T-cell (primary cell): ENCODE measurements at regions not wholly inside any gene's neighbourhood (a gene's known extent, or its start where the extent isn't known, plus 50 kb on each side); places are given as distances from the start of the nearest gene placed in this dataset.

Experiments used
- ATAC-seq, 4 experiments: fragments of 200-7000 bp in 3 of 4; fragments of 150-1000 bp in 1 of 4; cut with Tn5 transposase; replicated peaks in 1 of 4; 1 replicate in 3 of 4; 2 replicates in 1 of 4; pipeline ENCODE4 v1.10.0; 2021; ENCODE audit warnings: moderate library complexity in 3 of 4, mild to moderate bottlenecking in 2 of 4, moderate number of reproducible peaks in 1 of 4
- CTCF ChIA-PET, 2 donors: fragments of 300-600 bp; sonication (Branson Sonifier 250); formaldehyde crosslinking; loops; one replicate each; lab custom pipeline; 2022; ENCODE audit warnings: antibody characterized with exemption in 2 of 2; lab: Charles Lee
- POLR2A ChIA-PET, 2 donors: fragments of 300-600 bp; sonication (Branson Sonifier 250); formaldehyde crosslinking; loops; one replicate each; lab custom pipeline; 2022; ENCODE audit warnings: antibody characterized with exemption in 2 of 2; lab: Charles Lee
- DNase-seq, 35 experiments: peaks; one replicate each; pipeline versions ENCODE4 v3.0.0 to v3.0.0-alpha.2; 2013 to 2023
- H3K27ac ChIP-seq: one replicate; pipeline ENCODE4 v1.5.1; 2013; ENCODE audit warnings: low read length
- H3K27me3 ChIP-seq, 2 experiments: replicated peaks in 1 of 2; 1 replicate in 1 of 2; 2 replicates in 1 of 2; pipeline versions ENCODE4 v1.6.1 to v1.7.0; 2013; ENCODE audit warnings: low read length in 1 of 2, mixed read lengths in 1 of 2; ENCODE audit not compliant: control insufficient read depth in 2 of 2, insufficient read depth in 2 of 2; ENCODE audit errors: extremely low read depth in 1 of 2
- H3K36me3 ChIP-seq, 2 donors: 1 replicate in 1 of 2; 2 replicates in 1 of 2; pipeline versions ENCODE4 v1.6.1 to v1.7.0; 2013; ENCODE audit warnings: low read length in 1 of 2; ENCODE audit not compliant: control insufficient read depth in 2 of 2, insufficient read depth in 1 of 2; ENCODE audit errors: extremely low read depth in 1 of 2
- H3K4me1 ChIP-seq, 2 experiments: 1 replicate in 1 of 2; 2 replicates in 1 of 2; pipeline versions ENCODE4 v1.6.1 to v1.7.0; 2013; ENCODE audit warnings: low read length in 2 of 2, mixed read lengths in 1 of 2; ENCODE audit not compliant: insufficient read depth in 2 of 2, control insufficient read depth in 1 of 2; ENCODE audit errors: extremely low read depth in 1 of 2
- H3K4me3 ChIP-seq, 2 donors: 1 replicate in 1 of 2; 2 replicates in 1 of 2; pipeline versions ENCODE4 v1.5.1 to v1.7.0; 2013; ENCODE audit warnings: mild to moderate bottlenecking in 2 of 2, low read length in 1 of 2, moderate library complexity in 1 of 2; ENCODE audit not compliant: control insufficient read depth in 1 of 2; ENCODE audit errors: extremely low read depth in 1 of 2
- H3K9me3 ChIP-seq: 2 replicates; pipeline ENCODE4 v1.7.0; 2013
- H3K27ac Mint-ChIP-seq, 2 donors: one replicate each; pipeline ENCODE4 v1.8.0; 2020 to 2021; ENCODE audit warnings: mild to moderate bottlenecking in 2 of 2, mixed read lengths in 2 of 2
- H3K27me3 Mint-ChIP-seq, 2 donors: one replicate each; pipeline ENCODE4 v1.8.0; 2021 to 2022; ENCODE audit warnings: mixed read lengths in 2 of 2
- H3K36me3 Mint-ChIP-seq: one replicate; pipeline ENCODE4 v1.8.0; 2021; ENCODE audit warnings: mixed read lengths
- H3K4me1 Mint-ChIP-seq, 3 donors: one replicate each; pipeline ENCODE4 v1.8.0; 2020 to 2022; ENCODE audit warnings: mixed read lengths in 3 of 3, mild to moderate bottlenecking in 1 of 3
- H3K4me3 Mint-ChIP-seq, 3 donors: one replicate each; pipeline ENCODE4 v1.8.0; 2020 to 2022; ENCODE audit warnings: mild to moderate bottlenecking in 3 of 3, mixed read lengths in 3 of 3, moderate library complexity in 3 of 3
- H3K9me3 Mint-ChIP-seq, 3 donors: one replicate each; pipeline ENCODE4 v1.8.0; 2020 to 2022; ENCODE audit warnings: mixed read lengths in 3 of 3
- WGBS: methylation state at CpG from one replicate; pipeline ENCODE4 v1.1.5; 2013; ENCODE audit warnings: missing lambda C conversion rate; ENCODE audit not compliant: insufficient coverage; 5-methylcytosine and 5-hydroxymethylcytosine counted together

DNA sequence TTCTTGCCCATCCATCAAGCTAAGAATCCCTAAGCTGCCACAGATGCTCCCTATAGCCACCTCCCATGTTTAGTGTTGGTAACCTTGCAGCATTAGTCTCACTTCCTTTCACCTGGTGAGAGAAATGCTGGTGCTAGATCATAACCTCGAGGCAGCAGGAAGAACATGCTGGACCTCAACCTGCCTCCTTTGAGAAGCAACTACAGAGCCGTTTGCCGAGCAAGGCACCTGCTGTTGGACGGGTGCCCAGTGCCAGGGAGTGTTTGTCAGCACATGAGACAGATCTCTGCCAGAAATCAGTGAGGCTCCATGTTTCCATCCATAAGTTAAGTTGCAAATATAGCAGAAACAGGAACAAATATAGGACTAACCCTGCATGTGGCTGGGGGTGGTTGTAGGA lies 955.7 kb downstream of the TUSC7 start:
- Histone ChIP-seq H3K27ac (no peak overlapping the region), H3K27me3 (no peaks in the 10 kb centered on the region), H3K4me1 (no peaks in the 10 kb centered on the region), H3K36me3 (no peaks in the 10 kb centered on the region), H3K4me3 (no peak overlapping the region), H3K9me3 (no peaks in the 10 kb centered on the region)
- Mint-ChIP-seq H3K4me3 (no peak overlapping the region), H3K27ac (no peak overlapping the region), H3K9me3 (peaks cover 0 to 19% (median 6%) of the 10 kb centered on the region in 3 donors), H3K27me3 (no peaks in the 10 kb centered on the region), H3K4me1 (no peaks in the 10 kb centered on the region), H3K36me3 (no peaks in the 10 kb centered on the region)
- POLR2A ChIA-PET, result no interaction called here
- WGBS, result 59% methylated on average over 4 of the region's 4 CpGs
- CTCF ChIA-PET, result no interaction called here
- no peak for DNase-seq
- ATAC-seq, result no peak

DNA sequence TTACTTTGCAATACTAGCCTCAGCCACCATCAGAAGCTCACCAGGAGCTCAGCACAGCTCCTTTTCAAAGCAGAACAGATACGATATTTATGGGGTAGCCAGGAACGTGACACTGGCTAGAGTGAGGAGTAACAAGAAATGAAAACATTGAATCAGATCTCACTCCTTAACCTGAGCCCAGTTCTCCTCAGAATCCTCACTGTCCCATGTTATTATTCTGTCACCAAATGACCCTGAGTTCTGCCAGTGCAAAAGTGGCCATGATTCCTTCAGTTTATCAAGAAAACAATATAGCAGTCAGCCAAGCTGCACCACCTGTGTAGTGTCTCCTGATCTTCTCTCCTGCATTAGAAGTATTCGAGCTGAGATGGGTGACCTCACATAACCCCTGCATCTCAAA lies 956.7 kb downstream of the TUSC7 start:
- Mint-ChIP-seq H3K4me3 (no peak overlapping the region), H3K27ac (no peak overlapping the region), H3K36me3 (no peaks in the 10 kb centered on the region), H3K4me1 (no peaks in the 10 kb centered on the region), H3K27me3 (no peaks in the 10 kb centered on the region), H3K9me3 (peaks cover 0 to 26% (median 7%) of the 10 kb centered on the region in 3 donors)
- DNase-seq (no peak), ATAC-seq (no peak)
- H3K4me1 ChIP-seq, result no peaks in the 10 kb centered on the region
- no peaks in the 10 kb centered on the region for H3K36me3 ChIP-seq
- ChIA-PET POLR2A (no interaction called here), CTCF (no interaction called here)
- H3K27me3 ChIP-seq, result no peaks in the 10 kb centered on the region
- no peak overlapping the region for H3K27ac ChIP-seq
- no CpG with 5 or more reads among the region's 3 CpGs for WGBS
- H3K9me3 ChIP-seq, result no peaks in the 10 kb centered on the region
- no peak overlapping the region for H3K4me3 ChIP-seq

DNA sequence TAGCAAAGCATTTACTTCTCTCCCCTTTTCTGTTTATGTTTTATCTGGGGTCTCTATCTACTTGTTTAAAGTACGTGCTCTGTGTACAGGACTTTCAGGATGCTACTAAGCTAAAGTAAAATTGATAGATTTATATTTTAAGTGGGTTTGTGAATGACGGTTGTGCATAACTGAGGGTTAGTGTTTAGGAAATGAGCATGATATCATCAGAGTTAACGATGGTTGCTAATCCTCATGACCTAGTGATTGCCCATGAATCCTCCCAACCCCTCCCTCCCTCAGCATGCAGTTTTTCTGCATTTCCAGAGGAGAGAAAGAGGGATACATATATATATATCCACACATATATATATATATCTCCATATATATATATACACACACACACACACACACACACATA lies 957.2 kb downstream of the TUSC7 start:
- ATAC-seq, result no peak
- H3K36me3 ChIP-seq, result no peaks in the 10 kb centered on the region
- CTCF ChIA-PET, result no interaction called here
- H3K27ac ChIP-seq, result no peak overlapping the region
- Mint-ChIP-seq H3K9me3 (peaks cover 0 to 30% (median 7%) of the 10 kb centered on the region in 3 donors), H3K27me3 (no peaks in the 10 kb centered on the region), H3K4me1 (no peaks in the 10 kb centered on the region), H3K4me3 (no peak overlapping the region), H3K36me3 (no peaks in the 10 kb centered on the region), H3K27ac (no peak overlapping the region)
- WGBS, result no CpG with 5 or more reads among the region's 3 CpGs
- no peaks in the 10 kb centered on the region for H3K27me3 ChIP-seq
- H3K4me3 ChIP-seq, result no peak overlapping the region
- H3K4me1 ChIP-seq, result no peaks in the 10 kb centered on the region
- no peak for DNase-seq
- H3K9me3 ChIP-seq, result no peaks in the 10 kb centered on the region
- POLR2A ChIA-PET, result no interaction called here

DNA sequence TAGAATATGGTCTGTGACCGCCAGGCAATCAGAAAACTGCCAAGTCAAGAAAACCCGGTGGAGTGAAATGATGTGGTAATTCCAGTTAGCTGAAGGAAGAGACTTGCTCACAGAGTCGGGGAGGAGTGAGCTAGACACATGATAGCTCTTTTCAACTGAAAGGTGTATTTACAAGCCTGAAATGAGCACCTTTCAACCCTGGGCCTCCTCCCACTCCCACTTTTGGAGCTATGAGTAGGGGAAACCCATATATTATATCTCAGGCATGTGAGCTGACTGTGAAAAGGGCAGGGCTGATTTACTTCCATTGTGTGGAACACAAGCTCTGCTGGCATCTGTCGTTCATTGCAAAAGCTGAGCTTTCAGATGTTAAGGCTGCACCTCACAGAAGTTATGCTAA lies 960.2 kb downstream of the TUSC7 start:
- H3K36me3 ChIP-seq, result no peaks in the 10 kb centered on the region
- H3K27ac ChIP-seq, result no peak overlapping the region
- H3K4me1 Mint-ChIP-seq, result no peaks in the 10 kb centered on the region
- H3K27me3 ChIP-seq, result no peaks in the 10 kb centered on the region
- H3K9me3 Mint-ChIP-seq, result peaks cover 0 to 33% (median 7%) of the 10 kb centered on the region in 3 donors
- no peak overlapping the region for H3K27ac Mint-ChIP-seq
- no peaks in the 10 kb centered on the region for H3K4me1 ChIP-seq
- ChIA-PET CTCF (no interaction called here), POLR2A (no interaction called here)
- 67% methylated on average over 3 of the region's 4 CpGs for WGBS
- no peaks in the 10 kb centered on the region for H3K36me3 Mint-ChIP-seq
- DNase-seq (no peak), ATAC-seq (no peak)
- H3K27me3 Mint-ChIP-seq, result no peaks in the 10 kb centered on the region
- no peak overlapping the region for H3K4me3 Mint-ChIP-seq
- H3K4me3 ChIP-seq, result no peak overlapping the region
- H3K9me3 ChIP-seq, result no peaks in the 10 kb centered on the region

GRCh38 chr3:117671722-117672318 lies 962.2 kb downstream of the TUSC7 start:
- ChIA-PET POLR2A (no interaction called here), CTCF (no interaction called here)
- H3K27ac Mint-ChIP-seq, result no peak overlapping the region
- H3K27me3 Mint-ChIP-seq, result no peaks in the 10 kb centered on the region
- H3K36me3 Mint-ChIP-seq, result no peaks in the 10 kb centered on the region
- no peaks in the 10 kb centered on the region for H3K4me1 Mint-ChIP-seq
- Histone ChIP-seq H3K4me1 (no peaks in the 10 kb centered on the region), H3K9me3 (no peaks in the 10 kb centered on the region), H3K36me3 (no peaks in the 10 kb centered on the region), H3K27ac (no peak overlapping the region), H3K4me3 (no peak overlapping the region), H3K27me3 (no peaks in the 10 kb centered on the region)
- no CpG with 5 or more reads among the region's 4 CpGs for WGBS
- no peak for ATAC-seq
- no peak overlapping the region for H3K4me3 Mint-ChIP-seq
- peaks cover 0 to 31% (median 2%) of the 10 kb centered on the region in 3 donors for H3K9me3 Mint-ChIP-seq
- no peak for DNase-seq

DNA sequence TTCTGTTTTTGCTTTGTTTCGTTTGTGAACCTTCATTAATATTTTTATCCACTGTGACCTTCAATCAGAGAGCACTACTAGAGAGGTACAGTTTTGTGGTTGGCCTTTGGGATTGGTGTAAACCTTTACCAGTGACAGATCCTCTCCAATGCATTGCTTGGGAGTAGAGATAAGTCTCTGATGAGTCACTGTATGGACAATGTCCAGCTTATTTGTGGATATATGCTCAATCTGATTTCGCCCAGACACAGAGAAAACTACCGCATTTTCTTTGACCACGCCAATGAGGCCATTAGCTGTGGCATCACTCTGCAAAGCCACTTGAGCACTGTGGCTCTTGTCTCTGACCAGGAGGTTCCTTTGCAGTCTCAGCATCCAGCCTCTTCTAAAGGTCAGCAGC lies 964.7 kb downstream of the TUSC7 start:
- H3K27me3 ChIP-seq, result no peaks in the 10 kb centered on the region
- POLR2A ChIA-PET, result no interaction called here
- 94% methylated on average over 3 of the region's 4 CpGs for WGBS
- Mint-ChIP-seq H3K36me3 (no peaks in the 10 kb centered on the region), H3K4me1 (no peaks in the 10 kb centered on the region), H3K9me3 (peaks cover 2 to 29% (median 4%) of the 10 kb centered on the region in 3 donors), H3K27ac (no peak overlapping the region), H3K27me3 (no peaks in the 10 kb centered on the region), H3K4me3 (no peak overlapping the region)
- H3K4me3 ChIP-seq, result no peak overlapping the region
- CTCF ChIA-PET, result no interaction called here
- ATAC-seq (no peak), DNase-seq (no peak)
- no peak overlapping the region for H3K27ac ChIP-seq
- H3K4me1 ChIP-seq, result no peaks in the 10 kb centered on the region
- H3K36me3 ChIP-seq, result no peaks in the 10 kb centered on the region
- H3K9me3 ChIP-seq, result no peaks in the 10 kb centered on the region

- no peaks in the 10 kb centered on the region for H3K9me3 ChIP-seq
- H3K27ac Mint-ChIP-seq, result no peak overlapping the region
- H3K27me3 ChIP-seq, result no peaks in the 10 kb centered on the region
- H3K4me3 Mint-ChIP-seq, result no peak overlapping the region
- no peaks in the 10 kb centered on the region for H3K4me1 Mint-ChIP-seq
- CTCF ChIA-PET, result no interaction called here
- H3K4me1 ChIP-seq, result no peaks in the 10 kb centered on the region
- H3K27ac ChIP-seq, result no peak overlapping the region
- POLR2A ChIA-PET, result no interaction called here
- no peak for ATAC-seq
- H3K4me3 ChIP-seq, result no peak overlapping the region
- no peaks in the 10 kb centered on the region for H3K36me3 ChIP-seq
- no peaks in the 10 kb centered on the region for H3K27me3 Mint-ChIP-seq
- no peaks in the 10 kb centered on the region for H3K36me3 Mint-ChIP-seq
- H3K9me3 Mint-ChIP-seq, result peaks cover 0 to 4% (median 0%) of the 10 kb centered on the region in 3 donors
- WGBS, result 90% methylated on average over 2 of the region's 2 CpGs
- DNase-seq, result no peak
These were observed 972.0 kb downstream of the TUSC7 start for GRCh38 chr3:117681619-117682018.
